ENCODE measurements at regions not wholly inside any gene's neighbourhood (a gene's known extent, or its start where the extent isn't known, plus 50 kb on each side); places are given as distances from the start of the nearest gene placed in this dataset.

GRCh38 chr12:125434131-125434530, 368.9 kb downstream of the AACS start:
- no peak for DNase-seq (ENCODE audit: low read depth)

- no peak for DNase-seq (ENCODE audit: low read depth)
Observed at GRCh38 chr12:125434936-125435443, 369.8 kb downstream of the AACS start.

- DNase-seq (ENCODE audit: low read depth), result no peak
Observed at GRCh38 chr12:125435871-125436270, 370.6 kb downstream of the AACS start.

- no peak for DNase-seq (ENCODE audit: low read depth)
Observed at GRCh38 chr12:125436686-125437085, 371.5 kb downstream of the AACS start.

- no peak for DNase-seq (ENCODE audit: low read depth)
Observed at GRCh38 chr12:125440399-125440798, 375.2 kb downstream of the AACS start.

DNA sequence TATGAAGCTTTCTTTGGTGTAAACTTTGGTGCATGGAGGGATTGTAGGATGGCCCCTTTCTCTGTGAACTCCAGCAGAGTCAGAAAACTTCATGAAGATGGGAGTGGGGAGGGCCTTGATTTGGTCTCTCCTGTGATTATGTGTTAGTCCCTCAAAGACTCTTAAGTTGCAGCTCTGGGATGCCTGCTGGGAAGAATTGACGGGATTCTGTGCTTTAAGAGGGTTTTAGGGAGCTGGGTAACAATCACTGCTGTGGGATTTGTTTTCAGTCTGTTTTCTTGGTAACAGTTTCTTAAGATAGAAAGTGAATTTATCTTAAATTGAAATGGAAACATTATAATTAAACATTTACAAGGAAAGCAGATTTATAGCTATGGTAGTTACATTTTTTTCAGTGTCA, 378.1 kb downstream of the AACS start:
- DNase-seq (ENCODE audit: low read depth), result no peak

DNA sequence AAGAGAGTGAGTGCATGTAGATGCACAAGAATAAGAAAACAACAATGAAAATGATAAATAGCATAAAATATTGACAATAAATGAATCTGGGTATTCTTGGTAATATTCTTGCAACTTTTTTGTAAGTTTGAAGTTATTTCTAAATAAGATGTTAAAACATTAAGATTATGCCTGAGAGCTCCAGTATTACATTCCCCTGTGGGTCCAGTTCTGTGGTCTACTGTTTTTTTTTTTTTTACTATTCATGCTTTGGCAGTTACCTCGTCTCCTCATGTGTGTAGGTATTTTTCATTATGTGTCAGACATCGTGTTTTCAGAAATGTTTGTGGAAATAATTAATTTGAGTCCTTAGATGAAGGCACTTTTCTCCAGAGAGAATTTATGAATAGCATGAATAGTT, 386.2 kb downstream of the AACS start:
- no peak for DNase-seq (ENCODE audit: low read depth)

DNA sequence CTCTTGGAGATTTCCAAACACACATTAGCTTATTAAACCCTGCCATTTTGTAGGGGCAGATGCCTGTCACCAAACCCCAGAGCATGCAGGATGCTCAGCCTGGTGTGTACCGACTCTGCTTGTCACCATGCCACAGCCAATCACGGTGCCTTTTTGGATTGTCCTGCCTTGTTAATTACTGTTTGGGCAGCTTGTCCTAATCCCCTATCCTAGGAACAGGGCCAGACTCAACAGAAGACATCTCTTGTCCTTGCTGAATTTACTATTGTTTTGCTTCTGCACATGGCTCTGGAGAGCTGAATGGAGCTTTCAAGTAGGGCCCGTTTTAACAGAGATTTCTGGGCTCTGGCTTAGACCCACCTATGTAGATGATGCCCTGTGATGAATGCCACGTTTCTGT, 388.5 kb downstream of the AACS start:
- no peak for DNase-seq (ENCODE audit: low read depth)

DNA sequence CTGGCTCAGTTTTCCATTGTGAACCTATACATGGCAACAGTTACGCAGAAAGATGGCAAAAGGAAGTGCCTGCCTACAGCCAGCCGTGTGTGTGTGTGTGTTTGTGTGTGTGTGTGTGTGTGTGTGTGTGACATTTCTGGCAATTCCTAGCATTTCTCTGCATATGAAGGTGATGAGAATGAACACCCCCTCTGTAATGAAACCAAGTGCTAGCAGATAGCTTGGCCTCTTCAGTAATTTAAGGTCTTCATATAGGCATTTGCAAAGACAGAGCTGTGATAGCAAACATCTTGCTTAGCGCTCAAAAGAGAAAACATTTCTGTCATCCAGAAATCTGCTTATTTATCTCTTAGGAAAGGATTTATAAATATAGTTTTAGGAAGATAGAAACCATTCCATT, 389.1 kb downstream of the AACS start:
- no peak for DNase-seq (ENCODE audit: low read depth)

GRCh38 chr12:125454786-125455480, 389.7 kb downstream of the AACS start:
- no peak for DNase-seq (ENCODE audit: low read depth)

DNA sequence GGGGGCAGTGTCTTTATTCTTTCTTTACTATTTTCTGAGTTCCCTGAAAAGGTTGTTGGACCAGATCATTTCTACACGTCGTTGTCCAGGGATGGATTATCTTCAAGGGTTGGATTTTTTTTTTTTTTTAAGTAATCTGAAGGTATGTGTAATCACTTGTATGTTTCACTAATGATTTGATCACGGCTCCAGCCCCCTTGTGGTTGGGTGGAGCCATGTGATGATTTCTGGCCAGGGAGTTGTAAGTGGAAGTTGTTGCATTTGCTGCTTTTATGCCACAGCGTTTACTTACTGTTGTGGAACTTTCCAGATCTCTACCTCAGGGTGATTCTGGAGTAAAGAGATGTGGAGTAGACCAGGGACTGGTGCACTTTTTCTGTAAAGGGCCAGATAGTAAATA, 390.3 kb downstream of the AACS start:
- no peak for DNase-seq (ENCODE audit: low read depth)

DNA sequence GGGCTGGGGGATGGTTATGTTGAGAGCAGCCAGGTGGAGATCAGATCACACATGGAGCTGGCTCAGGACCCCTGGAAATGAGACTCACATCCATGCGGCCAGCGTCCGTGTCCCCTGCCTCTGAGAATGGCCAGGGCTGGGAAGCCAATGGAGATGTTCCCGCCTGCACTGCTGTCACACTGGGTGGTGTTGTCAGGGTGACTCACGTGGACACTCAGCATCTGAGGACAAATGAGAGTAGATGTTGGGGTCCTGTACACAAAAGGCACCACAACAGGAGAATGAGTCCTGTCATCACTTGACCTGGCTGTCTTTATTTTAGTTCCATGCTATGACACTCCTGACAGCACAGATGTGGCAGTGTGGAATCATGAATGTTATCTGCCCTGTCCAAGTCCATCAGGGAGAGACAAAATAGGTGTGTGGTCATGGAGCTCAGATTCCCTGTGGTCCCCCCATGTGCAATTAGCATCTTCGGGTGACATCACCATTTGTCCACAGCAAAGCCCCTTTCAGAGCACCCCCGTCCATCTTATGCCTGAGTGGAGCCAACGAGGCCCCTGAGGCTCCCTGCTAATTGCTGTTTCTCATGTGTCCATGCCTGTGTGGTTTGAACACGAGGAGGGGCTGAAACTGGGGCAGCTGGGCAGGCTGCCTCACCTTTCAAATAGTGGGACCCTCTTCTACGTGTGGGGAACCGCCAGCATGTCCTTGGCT, 393.5 kb downstream of the AACS start:
- no peak for DNase-seq (ENCODE audit: low read depth)

DNA sequence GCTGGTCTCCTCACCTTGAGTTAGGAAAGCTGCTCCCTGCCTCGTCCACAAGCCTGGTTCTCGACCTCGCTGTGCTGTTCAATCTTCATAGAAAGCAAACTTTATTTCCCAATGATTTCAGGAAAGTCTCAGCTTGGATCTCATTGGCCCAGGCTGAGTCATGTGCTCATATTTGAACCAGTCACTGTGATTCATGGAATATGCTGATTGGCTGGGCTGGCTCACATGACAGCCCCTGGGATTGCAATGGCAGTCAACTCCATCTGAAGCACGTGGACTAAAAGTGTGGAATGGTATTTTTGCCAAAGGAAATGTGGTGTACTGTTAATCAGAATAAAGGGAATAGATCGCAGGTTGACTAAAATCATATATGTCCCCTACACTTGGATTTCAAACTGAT, 396.6 kb downstream of the AACS start:
- DNase-seq (ENCODE audit: low read depth), result no peak

DNA sequence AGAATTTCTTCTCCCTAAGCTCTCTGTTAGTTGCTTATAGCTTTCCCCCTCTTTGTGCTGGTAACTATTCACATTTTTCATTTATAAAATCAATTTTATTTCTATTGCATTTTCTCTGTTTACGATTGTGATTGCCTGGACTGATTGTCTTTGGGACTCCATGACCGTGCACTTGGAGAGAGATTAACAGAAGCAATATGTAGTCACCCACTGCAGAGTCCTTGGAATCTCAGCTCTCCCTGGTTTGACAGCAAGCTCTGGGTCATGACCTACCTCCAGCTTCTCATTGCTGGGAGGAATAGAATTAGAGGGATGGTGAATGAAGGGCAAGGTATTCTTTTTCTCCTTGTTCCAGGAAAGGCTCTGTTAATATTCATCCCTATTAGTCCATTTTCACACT, 398.2 kb downstream of the AACS start:
- no peak for DNase-seq (ENCODE audit: low read depth)

- DNase-seq (ENCODE audit: low read depth), result no peak
Observed at GRCh38 chr12:125467363-125467762, 402.1 kb downstream of the AACS start.

- no peak for DNase-seq (ENCODE audit: low read depth)
Observed at GRCh38 chr12:125469683-125470082, 404.4 kb downstream of the AACS start.

DNA sequence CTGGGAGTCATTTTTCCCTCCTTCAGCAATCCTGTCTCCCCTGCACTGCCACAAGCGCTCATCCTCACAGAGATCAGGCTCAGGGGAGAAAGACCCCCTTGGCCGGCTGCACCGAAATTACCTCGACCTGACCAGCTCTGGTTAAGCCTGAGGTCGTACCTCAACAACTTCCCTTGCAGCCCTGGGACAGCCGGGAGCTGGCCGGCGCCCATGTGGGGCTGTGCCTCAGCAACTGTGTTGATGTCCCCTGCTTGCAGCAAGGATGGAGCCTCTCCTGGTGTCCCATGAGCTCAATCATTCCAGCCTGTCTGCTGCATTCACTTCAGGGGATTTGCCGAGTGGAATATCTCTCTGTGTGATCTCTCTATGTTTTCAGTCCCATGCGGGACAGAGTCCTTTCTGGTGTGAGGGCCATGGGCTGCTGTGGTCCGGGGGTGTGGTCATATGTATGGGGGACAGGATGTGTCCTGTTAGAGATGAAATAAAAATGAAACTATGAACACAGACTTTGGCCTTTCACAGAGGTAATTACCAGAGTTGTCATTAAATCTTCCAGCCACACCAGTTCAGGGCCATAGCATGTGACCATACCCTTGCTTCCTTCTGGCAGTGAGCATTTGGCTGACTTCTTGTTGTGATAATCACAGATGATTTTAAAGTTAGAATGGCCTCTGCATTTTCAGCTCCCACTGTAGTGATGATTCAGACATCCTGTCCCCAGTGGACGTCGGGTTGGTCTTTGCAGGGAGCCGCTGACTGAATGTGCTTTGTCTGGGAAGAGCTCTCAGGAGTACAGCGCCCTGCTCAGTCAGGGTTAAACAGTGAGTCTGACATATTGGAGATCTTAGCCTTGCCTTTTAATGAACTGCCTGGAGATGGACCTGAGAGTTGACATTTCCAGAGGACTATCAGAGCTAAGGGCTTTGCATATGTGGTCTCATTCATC, 405.9 kb downstream of the AACS start:
- DNase-seq (ENCODE audit: low read depth), result no peak

DNA sequence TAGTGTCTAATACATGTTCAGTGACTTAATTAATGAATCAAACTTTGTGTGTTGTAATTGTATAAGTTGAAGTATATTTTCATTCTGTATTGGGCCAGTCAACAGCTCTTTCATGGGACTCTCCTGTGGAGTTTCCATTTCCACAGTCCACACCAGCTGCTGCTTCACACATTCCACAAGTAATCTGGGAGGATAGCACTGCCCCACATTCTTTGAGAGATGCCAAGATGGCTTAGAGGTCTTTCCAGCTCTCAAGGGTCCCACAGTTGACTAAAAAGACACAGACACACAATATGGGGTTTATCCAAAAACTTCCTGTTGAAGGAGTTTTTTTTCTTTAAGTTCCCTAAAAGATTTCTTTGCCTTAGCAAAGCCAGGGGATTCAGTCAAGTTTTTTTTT, 408.3 kb downstream of the AACS start:
- DNase-seq (ENCODE audit: low read depth), result no peak

- no peak for DNase-seq (ENCODE audit: low read depth)
Observed at GRCh38 chr12:125487336-125487735, 422.1 kb downstream of the AACS start.

DNA sequence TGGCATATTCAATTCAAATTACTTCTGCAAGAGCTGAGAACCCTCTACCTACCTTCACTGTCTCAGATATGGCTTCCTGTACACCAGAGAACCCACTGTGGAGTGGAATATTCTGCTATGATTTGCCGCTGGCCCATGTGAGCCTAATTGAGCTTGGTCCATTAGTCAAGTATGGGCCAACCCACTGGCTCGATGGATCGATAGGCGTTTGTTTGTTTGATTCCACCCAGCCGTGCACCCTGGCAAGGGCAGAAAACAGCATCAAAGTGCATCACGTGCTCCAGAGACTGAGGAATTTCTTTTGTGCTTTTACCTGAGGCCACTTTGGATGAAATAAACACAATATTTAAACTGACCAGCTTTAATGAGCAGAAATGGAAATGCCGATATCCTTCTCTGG, 426.3 kb downstream of the AACS start:
- DNase-seq (ENCODE audit: low read depth), result no peak

DNA sequence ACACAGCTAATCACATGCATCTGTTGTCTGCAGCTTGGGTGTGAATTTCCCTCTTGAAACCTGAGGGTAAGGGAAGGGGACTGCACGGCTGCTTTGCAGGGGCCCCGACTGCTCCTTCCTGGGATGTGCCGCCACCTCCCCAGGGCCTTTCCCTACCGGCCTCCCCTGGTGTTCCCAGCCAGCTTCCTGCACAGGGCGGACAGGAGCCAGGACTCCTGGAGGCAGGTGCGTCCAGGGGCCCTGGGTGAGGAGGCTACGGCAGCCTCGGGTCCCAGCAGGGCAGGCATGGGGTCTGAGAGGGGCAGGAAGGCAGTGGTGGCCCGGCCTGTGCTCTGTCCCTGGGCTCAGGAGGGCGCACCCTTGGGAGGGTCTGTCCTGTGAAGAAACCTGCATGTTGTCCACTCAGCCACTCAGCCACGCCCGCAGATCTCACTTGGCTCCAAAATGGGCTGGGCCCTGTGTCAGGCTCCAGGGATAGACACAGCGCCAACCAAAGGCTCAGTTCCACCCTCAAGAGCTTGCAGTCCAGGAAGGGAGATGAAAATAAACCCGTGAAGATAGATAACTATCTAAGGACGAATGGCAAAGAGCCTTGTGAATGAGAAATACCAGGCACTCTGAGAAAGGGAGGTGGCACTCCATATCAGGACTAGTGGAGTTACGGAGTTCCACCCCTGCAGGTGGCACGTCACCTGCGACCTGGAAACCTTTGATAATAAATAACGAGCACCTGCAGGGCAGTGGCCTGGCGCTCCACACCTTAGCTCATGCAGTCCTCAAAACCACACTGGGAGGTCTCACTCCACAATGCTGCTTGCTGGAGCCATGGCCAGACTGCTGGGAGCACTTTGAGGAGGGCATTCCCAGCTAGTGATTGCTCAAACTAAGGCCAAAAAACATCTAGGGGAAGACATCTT, 427.4 kb downstream of the AACS start:
- DNase-seq (ENCODE audit: low read depth), result no peak
